Smooth muscle cell (in vitro differentiated cells): ENCODE measurements at regions not wholly inside any gene's neighbourhood (a gene's known extent, or its start where the extent isn't known, plus 50 kb on each side); places are given as distances from the start of the nearest gene placed in this dataset.
A peak's percentile ranks its signal among the peaks of the same experiment; 100 is the strongest.

ENCODE experiments used
- DNase-seq: peaks from one replicate; lab custom pipeline; 2025; ENCODE audit not compliant: unreplicated experiment; lab: John Stamatoyannopoulos, UW
- H2AFZ ChIP-seq: fragments of 200-600 bp; sonication (generic); 2 replicates; pipeline ENCODE4 v1.6.0; 2016; ENCODE audit warnings: antibody characterized with exemption, low read depth, mild to moderate bottlenecking
- H3F3A ChIP-seq: fragments of 200-600 bp; sonication (generic); 2 replicates; pipeline ENCODE4 v1.6.0; 2017; ENCODE audit warnings: antibody characterized with exemption, low read depth
- H3K27ac ChIP-seq: fragments of 200-600 bp; sonication (generic); 2 replicates; pipeline ENCODE4 v1.5.1; 2016; ENCODE audit warnings: low read depth, mild to moderate bottlenecking
- H3K27me3 ChIP-seq: fragments of 200-600 bp; sonication (generic); 2 replicates; pipeline ENCODE4 v1.6.1; 2016; ENCODE audit warnings: low read depth, mild to moderate bottlenecking
- H3K36me3 ChIP-seq: fragments of 200-600 bp; sonication (generic); 2 replicates; pipeline ENCODE4 v1.5.1; 2016; ENCODE audit warnings: low read depth
- H3K4me1 ChIP-seq: fragments of 200-600 bp; sonication (generic); 2 replicates; pipeline ENCODE4 v1.5.1; 2016; ENCODE audit warnings: low read depth
- H3K4me2 ChIP-seq: fragments of 200-600 bp; sonication (generic); 2 replicates; pipeline ENCODE4 v1.6.0; 2016; ENCODE audit warnings: mild to moderate bottlenecking
- H3K4me3 ChIP-seq: fragments of 200-600 bp; sonication (generic); 2 replicates; pipeline ENCODE4 v1.5.1; 2016; ENCODE audit warnings: mild to moderate bottlenecking
- H3K79me2 ChIP-seq: fragments of 200-600 bp; sonication (generic); 2 replicates; pipeline ENCODE4 v1.6.0; 2016; ENCODE audit warnings: low read depth, mild to moderate bottlenecking
- H3K9ac ChIP-seq: fragments of 200-600 bp; sonication (generic); 2 replicates; pipeline ENCODE4 v1.6.0; 2016; ENCODE audit warnings: low read depth
- H3K9me3 ChIP-seq: fragments of 200-600 bp; sonication (generic); replicated peaks from 2 replicates; pipeline ENCODE4 v1.5.1; 2016; ENCODE audit warnings: low read depth
- H4K20me1 ChIP-seq: fragments of 200-600 bp; sonication (generic); 2 replicates; pipeline ENCODE4 v1.6.0; 2016; ENCODE audit warnings: low read depth
- CTCF ChIP-seq: fragments of 200-600 bp; sonication (generic); IDR thresholded peaks from 2 replicates; pipeline ENCODE4 v1.5.1; 2017; ENCODE audit warnings: borderline replicate concordance, mild to moderate bottlenecking, antibody characterized with exemption; ENCODE audit not compliant: insufficient read depth, poor library complexity, severe bottlenecking
- WGBS: methylation state at CpG from one replicate; pipeline ENCODE4 v1.1.7; 2016; ENCODE audit warnings: low lambda C conversion rate; 5-methylcytosine and 5-hydroxymethylcytosine counted together

- Histone ChIP-seq H3K4me1 (no peaks in the 10 kb centered on the region), H4K20me1 (no peaks in the 10 kb centered on the region), H3K79me2 (no peaks in the 10 kb centered on the region), H3K9ac (no peak overlapping the region), H3K36me3 (no peaks in the 10 kb centered on the region), H2AFZ (no peak overlapping the region), H3K9me3 (no peaks in the 10 kb centered on the region), H3K4me3 (no peak overlapping the region), H3K27me3 (no peaks in the 10 kb centered on the region), H3K27ac (no peak overlapping the region), H3F3A (no peaks in the 10 kb centered on the region), H3K4me2 (no peak overlapping the region)
- no peak for TF ChIP-seq CTCF
- WGBS: 100% methylated on average over 2 of the region's 2 CpGs
- DNase-seq: no peak
Measured at GRCh38 chr5:74131250-74131649, 505.3 kb downstream of the ARHGEF28 start.

GRCh38 chr5:74130155-74130897 lies 504.3 kb downstream of the ARHGEF28 start:
- Histone ChIP-seq H2AFZ (no peak overlapping the region), H3K9ac (no peak overlapping the region), H3K36me3 (no peaks in the 10 kb centered on the region), H3K4me2 (no peak overlapping the region), H4K20me1 (no peaks in the 10 kb centered on the region), H3K27ac (no peak overlapping the region), H3K9me3 (no peaks in the 10 kb centered on the region), H3K4me3 (no peak overlapping the region), H3K79me2 (no peaks in the 10 kb centered on the region), H3F3A (no peaks in the 10 kb centered on the region), H3K27me3 (no peaks in the 10 kb centered on the region), H3K4me1 (no peaks in the 10 kb centered on the region)
- TF ChIP-seq CTCF: no peak
- no peak for DNase-seq
- WGBS: 93% methylated on average over 15 of the region's 15 CpGs

- H3K9me3 ChIP-seq: no peaks in the 10 kb centered on the region
- no peaks in the 10 kb centered on the region for H3K27me3 ChIP-seq
- H3K9ac ChIP-seq: no peak overlapping the region
- DNase-seq: no peak
- H2AFZ ChIP-seq: peak overlapping the region; percentile 51
- WGBS: 78% methylated on average over 9 of the region's 9 CpGs
- H3K4me3 ChIP-seq: peak overlapping the region; percentile 33
- no peaks in the 10 kb centered on the region for H3K4me1 ChIP-seq
- no peaks in the 10 kb centered on the region for H3K36me3 ChIP-seq
- no peak overlapping the region for H3K27ac ChIP-seq
- TF ChIP-seq CTCF: peak; percentile 32
- H3K4me2 ChIP-seq: no peak overlapping the region
- no peaks in the 10 kb centered on the region for H3F3A ChIP-seq
- no peaks in the 10 kb centered on the region for H3K79me2 ChIP-seq
- H4K20me1 ChIP-seq: no peaks in the 10 kb centered on the region
Measured at GRCh38 chr5:74127381-74128320, 501.7 kb downstream of the ARHGEF28 start.
